H9 (cell line): ENCODE measurements at regions not wholly inside any gene's neighbourhood (a gene's known extent, or its start where the extent isn't known, plus 50 kb on each side); places are given as distances from the start of the nearest gene placed in this dataset.

ENCODE experiments used
- DNase-seq: peaks from one replicate; pipeline ENCODE4 v3.0.0-alpha.2; 2017
- H2AFZ ChIP-seq: one replicate; pipeline ENCODE4 v1.6.1; 2013; ENCODE audit warnings: mild to moderate bottlenecking, low read length, control low read depth, moderate library complexity
- H2AK5ac ChIP-seq: 2 replicates; pipeline ENCODE4 v1.6.1; 2013; ENCODE audit warnings: low read length, control low read depth, mixed read lengths; ENCODE audit not compliant: insufficient read length
- H2BK120ac ChIP-seq: one replicate; pipeline ENCODE4 v1.6.1; 2013; ENCODE audit warnings: low read depth, mild to moderate bottlenecking, low read length, control low read depth, inconsistent platforms; ENCODE audit not compliant: poor library complexity, severe bottlenecking
- H2BK12ac ChIP-seq: 2 replicates; pipeline ENCODE4 v1.6.1; 2013; ENCODE audit warnings: low read length, control low read depth, mixed read lengths, low read depth; ENCODE audit not compliant: insufficient read length
- H2BK15ac ChIP-seq: 2 replicates; pipeline ENCODE4 v1.6.1; 2013; ENCODE audit warnings: low read depth, low read length, control low read depth
- H2BK20ac ChIP-seq: one replicate; pipeline ENCODE4 v1.6.1; 2013; ENCODE audit warnings: low read depth, mild to moderate bottlenecking, low read length, control low read depth, inconsistent platforms; ENCODE audit not compliant: poor library complexity, severe bottlenecking
- H2BK5ac ChIP-seq: 2 replicates; pipeline ENCODE4 v1.6.1; 2013; ENCODE audit warnings: low read length, control low read depth, mixed read lengths; ENCODE audit not compliant: insufficient read length
- H3K14ac ChIP-seq: 2 replicates; pipeline ENCODE4 v1.6.1; 2013; ENCODE audit warnings: low read length, control low read depth; ENCODE audit not compliant: insufficient read depth
- H3K18ac ChIP-seq: 2 replicates; pipeline ENCODE4 v1.6.1; 2013; ENCODE audit warnings: low read depth, mild to moderate bottlenecking, mixed read lengths, low read length, control low read depth; ENCODE audit not compliant: insufficient read length
- H3K23ac ChIP-seq: 2 replicates; pipeline ENCODE4 v1.6.1; 2013; ENCODE audit warnings: low read length, control low read depth, mixed read lengths, low read depth; ENCODE audit not compliant: insufficient read length
- H3K23me2 ChIP-seq: 2 replicates; pipeline ENCODE4 v1.6.1; 2013; ENCODE audit warnings: low read depth, mild to moderate bottlenecking, mixed read lengths, low read length, control low read depth; ENCODE audit not compliant: insufficient read length, poor library complexity, severe bottlenecking
- H3K27ac ChIP-seq: 2 replicates; pipeline ENCODE4 v1.5.1; 2013; ENCODE audit warnings: low read length, control low read depth, mixed read lengths, low read depth; ENCODE audit not compliant: insufficient read length
- H3K27me3 ChIP-seq: 2 replicates; pipeline ENCODE4 v1.6.1; 2013; ENCODE audit warnings: low read length, control low read depth, inconsistent platforms; ENCODE audit not compliant: insufficient read depth
- H3K4ac ChIP-seq: 2 replicates; pipeline ENCODE4 v1.6.1; 2013; ENCODE audit warnings: low read depth, mild to moderate bottlenecking, control low read depth, inconsistent platforms, low read length, moderate library complexity
- H3K4me1 ChIP-seq: 2 replicates; pipeline ENCODE4 v1.6.1; 2013; ENCODE audit warnings: low read length, control low read depth, inconsistent platforms; ENCODE audit not compliant: insufficient read depth
- H3K4me2 ChIP-seq: 2 replicates; pipeline ENCODE4 v1.6.1; 2013; ENCODE audit warnings: low read length, control low read depth, mixed read lengths; ENCODE audit not compliant: insufficient read length, insufficient read depth
- H3K56ac ChIP-seq: 2 replicates; pipeline ENCODE4 v1.6.1; 2013; ENCODE audit warnings: low read depth, mild to moderate bottlenecking, mixed read lengths, low read length, control low read depth; ENCODE audit not compliant: insufficient read length
- H3K79me1 ChIP-seq: 2 replicates; pipeline ENCODE4 v1.6.1; 2013; ENCODE audit warnings: low read depth, mild to moderate bottlenecking, moderate library complexity, low read length, control low read depth, inconsistent platforms; ENCODE audit not compliant: insufficient read depth, poor library complexity, severe bottlenecking
- H3K79me2 ChIP-seq: 2 replicates; pipeline ENCODE4 v1.6.1; 2013; ENCODE audit warnings: low read length, control low read depth, inconsistent platforms; ENCODE audit not compliant: insufficient read depth
- H3K9ac ChIP-seq: 2 replicates; pipeline ENCODE4 v1.6.1; 2013; ENCODE audit warnings: low read length, control low read depth, mixed read lengths; ENCODE audit not compliant: insufficient read length; ENCODE audit errors: extremely low read depth
- H3K9me3 ChIP-seq: one replicate; pipeline ENCODE4 v1.6.1; 2013; ENCODE audit warnings: low read depth, low read length, inconsistent platforms; ENCODE audit not compliant: control insufficient read depth
- H3T11ph ChIP-seq: one replicate; pipeline ENCODE4 v1.6.1; 2013; ENCODE audit warnings: mild to moderate bottlenecking, low read length, control low read depth, inconsistent platforms
- H4K20me1 ChIP-seq: one replicate; pipeline ENCODE4 v1.6.1; 2013; ENCODE audit not compliant: control insufficient read depth, insufficient read length, insufficient read depth
- H4K5ac ChIP-seq: 2 replicates; pipeline ENCODE4 v1.6.1; 2013; ENCODE audit warnings: low read depth, mild to moderate bottlenecking, mixed read lengths, low read length, control low read depth; ENCODE audit not compliant: insufficient read length
- H4K8ac ChIP-seq: replicated peaks from 2 replicates; pipeline ENCODE4 v1.6.1; 2013; ENCODE audit warnings: low read length, control low read depth, mixed read lengths, low read depth; ENCODE audit not compliant: insufficient read length
- H4K91ac ChIP-seq: 2 replicates; pipeline ENCODE4 v1.6.1; 2013; ENCODE audit warnings: low read depth, mild to moderate bottlenecking, moderate library complexity, mixed read lengths, low read length, control low read depth; ENCODE audit not compliant: insufficient read length
- H3K27ac Mint-ChIP-seq, 3 experiments: 2 replicates in 2 of 3; 3 replicates in 1 of 3; pipeline ENCODE4 v1.8.0; 2020 to 2021; ENCODE audit warnings: mixed read lengths in 3 of 3, mild to moderate bottlenecking in 1 of 3, moderate library complexity in 1 of 3
- H3K27me3 Mint-ChIP-seq: 2 replicates; pipeline ENCODE4 v1.8.0; 2021; ENCODE audit warnings: low read depth, mild to moderate bottlenecking, moderate library complexity, mixed read lengths
- H3K36me3 Mint-ChIP-seq, 3 experiments: 2 replicates in 2 of 3; 3 replicates in 1 of 3; pipeline ENCODE4 v1.8.0; 2020 to 2021; ENCODE audit warnings: low read depth in 3 of 3, mixed read lengths in 3 of 3; ENCODE audit not compliant: insufficient read depth in 1 of 3
- H3K4me1 Mint-ChIP-seq, 2 experiments: 2 replicates each; pipeline ENCODE4 v1.8.0; 2020; ENCODE audit warnings: mixed read lengths in 2 of 2
- H3K4me3 Mint-ChIP-seq, 2 experiments: 2 replicates in 1 of 2; 3 replicates in 1 of 2; pipeline ENCODE4 v1.8.0; 2020 to 2021; ENCODE audit warnings: mild to moderate bottlenecking in 2 of 2, mixed read lengths in 2 of 2, moderate library complexity in 1 of 2
- H3K9me3 Mint-ChIP-seq, 2 experiments: 2 replicates in 1 of 2; 3 replicates in 1 of 2; pipeline ENCODE4 v1.8.0; 2020; ENCODE audit warnings: mild to moderate bottlenecking in 2 of 2, mixed read lengths in 2 of 2, moderate library complexity in 1 of 2
- WGBS: extraction: QIAGEN DNeasy Blood & Tissue Kit; methylation state at CpG from one replicate; pipeline ENCODE4 v1.1.7; 2013; ENCODE audit warnings: missing lambda C conversion rate, low lambda C conversion rate, mixed read lengths; ENCODE audit not compliant: insufficient read length; ENCODE audit errors: extremely low coverage; 5-methylcytosine and 5-hydroxymethylcytosine counted together
- TF ChIP-seq, protein P1 (sequence below): fragments of 200-600 bp; sonication (generic); conservative IDR thresholded peaks from 3 replicates; pipeline ENCODE4 v1.8.0; 2021; ENCODE audit warnings: antibody characterized with exemption, mild to moderate bottlenecking

- no peaks in the 10 kb centered on the region for H3K79me1 ChIP-seq
- no peak overlapping the region for H2BK5ac ChIP-seq
- WGBS: no CpG with 5 or more reads among the region's 1 CpG
- no peaks in the 10 kb centered on the region for H3K79me2 ChIP-seq
- no peak overlapping the region for H2BK15ac ChIP-seq
- H3K14ac ChIP-seq: no peak overlapping the region
- no peak overlapping the region for H3K27ac Mint-ChIP-seq
- H3K4me3 Mint-ChIP-seq: no peak overlapping the region
- no peak overlapping the region for H3K9ac ChIP-seq
- no peaks in the 10 kb centered on the region for H3K9me3 ChIP-seq
- H2BK120ac ChIP-seq: no peak overlapping the region
- TF ChIP-seq, protein P1, sequence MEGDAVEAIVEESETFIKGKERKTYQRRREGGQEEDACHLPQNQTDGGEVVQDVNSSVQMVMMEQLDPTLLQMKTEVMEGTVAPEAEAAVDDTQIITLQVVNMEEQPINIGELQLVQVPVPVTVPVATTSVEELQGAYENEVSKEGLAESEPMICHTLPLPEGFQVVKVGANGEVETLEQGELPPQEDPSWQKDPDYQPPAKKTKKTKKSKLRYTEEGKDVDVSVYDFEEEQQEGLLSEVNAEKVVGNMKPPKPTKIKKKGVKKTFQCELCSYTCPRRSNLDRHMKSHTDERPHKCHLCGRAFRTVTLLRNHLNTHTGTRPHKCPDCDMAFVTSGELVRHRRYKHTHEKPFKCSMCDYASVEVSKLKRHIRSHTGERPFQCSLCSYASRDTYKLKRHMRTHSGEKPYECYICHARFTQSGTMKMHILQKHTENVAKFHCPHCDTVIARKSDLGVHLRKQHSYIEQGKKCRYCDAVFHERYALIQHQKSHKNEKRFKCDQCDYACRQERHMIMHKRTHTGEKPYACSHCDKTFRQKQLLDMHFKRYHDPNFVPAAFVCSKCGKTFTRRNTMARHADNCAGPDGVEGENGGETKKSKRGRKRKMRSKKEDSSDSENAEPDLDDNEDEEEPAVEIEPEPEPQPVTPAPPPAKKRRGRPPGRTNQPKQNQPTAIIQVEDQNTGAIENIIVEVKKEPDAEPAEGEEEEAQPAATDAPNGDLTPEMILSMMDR: no peak
- no peaks in the 10 kb centered on the region for H3K27me3 ChIP-seq
- no peak overlapping the region for H4K91ac ChIP-seq
- H2BK12ac ChIP-seq: no peak overlapping the region
- no peak overlapping the region for H3K27ac ChIP-seq
- H2BK20ac ChIP-seq: no peak overlapping the region
- peaks cover 0 to 10% (median 0%) of the 10 kb centered on the region in 3 experiments; a peak in 2 of 7 replicates for H3K36me3 Mint-ChIP-seq
- no peak overlapping the region for H3K4ac ChIP-seq
- H3K18ac ChIP-seq: no peak overlapping the region
- no peaks in the 10 kb centered on the region for H3K27me3 Mint-ChIP-seq
- no peak overlapping the region for H2AK5ac ChIP-seq
- H4K20me1 ChIP-seq: no peaks in the 10 kb centered on the region
- H3K23ac ChIP-seq: no peak overlapping the region
- H3T11ph ChIP-seq: no peak overlapping the region
- H4K5ac ChIP-seq: no peak overlapping the region
- no peaks in the 10 kb centered on the region for H3K4me1 ChIP-seq
- H3K4me2 ChIP-seq: no peak overlapping the region
- no peak overlapping the region for H3K56ac ChIP-seq
- no peak overlapping the region for H2AFZ ChIP-seq
- no peak overlapping the region for H4K8ac ChIP-seq
- no peak for DNase-seq
- no peaks in the 10 kb centered on the region; a peak in 1 of 5 replicates for H3K9me3 Mint-ChIP-seq
- no peaks in the 10 kb centered on the region for H3K4me1 Mint-ChIP-seq
- no peaks in the 10 kb centered on the region for H3K23me2 ChIP-seq
These were observed 766.7 kb upstream of the GOLIM4 start for GRCh38 chr3:168862466-168862865.
